ENCODE measurements at regions not wholly inside any gene's neighbourhood (a gene's known extent, or its start where the extent isn't known, plus 50 kb on each side); places are given as distances from the start of the nearest gene placed in this dataset.

GRCh38 chr11:121721448-121721847 lies 268.7 kb upstream of the SORL1-AS1 start:
- 96 to 99% (median 97%) methylated on average over 3 of the region's 3 CpGs for WGBS, 4 donors
- intact Hi-C loops (cut with DNase I), result no loop called here
- Histone ChIP-seq H3K36me3 (replicated peaks in 1 of 2) (no peaks in the 10 kb centered on the region), H3K27ac (no peak overlapping the region), H3K4me1 (replicated peaks in 1 of 2) (no peaks in the 10 kb centered on the region), H3K27me3 (no peaks in the 10 kb centered on the region), H3K9me3 (replicated peaks in 1 of 3) (no peaks in the 10 kb centered on the region), H3K4me3 (no peak overlapping the region)
- DNase-seq, result no peak
- no peak for TF ChIP-seq POLR2A (IDR thresholded peaks at IDR 0.05)
- TF ChIP-seq, protein P1, sequence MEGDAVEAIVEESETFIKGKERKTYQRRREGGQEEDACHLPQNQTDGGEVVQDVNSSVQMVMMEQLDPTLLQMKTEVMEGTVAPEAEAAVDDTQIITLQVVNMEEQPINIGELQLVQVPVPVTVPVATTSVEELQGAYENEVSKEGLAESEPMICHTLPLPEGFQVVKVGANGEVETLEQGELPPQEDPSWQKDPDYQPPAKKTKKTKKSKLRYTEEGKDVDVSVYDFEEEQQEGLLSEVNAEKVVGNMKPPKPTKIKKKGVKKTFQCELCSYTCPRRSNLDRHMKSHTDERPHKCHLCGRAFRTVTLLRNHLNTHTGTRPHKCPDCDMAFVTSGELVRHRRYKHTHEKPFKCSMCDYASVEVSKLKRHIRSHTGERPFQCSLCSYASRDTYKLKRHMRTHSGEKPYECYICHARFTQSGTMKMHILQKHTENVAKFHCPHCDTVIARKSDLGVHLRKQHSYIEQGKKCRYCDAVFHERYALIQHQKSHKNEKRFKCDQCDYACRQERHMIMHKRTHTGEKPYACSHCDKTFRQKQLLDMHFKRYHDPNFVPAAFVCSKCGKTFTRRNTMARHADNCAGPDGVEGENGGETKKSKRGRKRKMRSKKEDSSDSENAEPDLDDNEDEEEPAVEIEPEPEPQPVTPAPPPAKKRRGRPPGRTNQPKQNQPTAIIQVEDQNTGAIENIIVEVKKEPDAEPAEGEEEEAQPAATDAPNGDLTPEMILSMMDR (IDR thresholded peaks at IDR 0.05), result no peak

DNA sequence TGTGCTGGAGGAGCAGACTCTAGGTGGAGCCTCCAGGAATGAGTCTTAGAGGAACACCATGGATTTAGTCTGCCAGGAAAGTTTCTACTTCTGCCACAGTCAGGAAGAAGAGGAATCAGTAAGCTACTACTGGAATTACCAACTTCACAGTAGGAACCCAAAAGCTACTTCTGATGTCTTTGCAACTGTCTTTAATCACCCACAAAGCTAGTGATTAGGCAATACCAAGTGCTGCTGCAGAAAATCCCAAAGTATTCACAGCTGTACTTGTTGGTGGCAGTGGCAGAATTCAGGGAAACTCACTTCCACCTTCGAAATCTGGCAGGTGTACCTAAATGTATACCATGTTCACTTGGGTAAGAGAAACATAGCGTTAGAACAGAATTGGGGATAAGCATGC lies 264.5 kb upstream of the SORL1-AS1 start:
- intact Hi-C loops (cut with DNase I), result no loop called here
- no peak for DNase-seq
- H3K9me3 ChIP-seq (replicated peaks in 1 of 3), result no peaks in the 10 kb centered on the region
- H3K27me3 ChIP-seq, result no peaks in the 10 kb centered on the region
- H3K4me1 ChIP-seq (replicated peaks in 1 of 2), result no peaks in the 10 kb centered on the region
- 83 to 93% (median 87%) methylated on average over 2 of the region's 2 CpGs for WGBS, 4 donors
- TF ChIP-seq POLR2A (IDR thresholded peaks at IDR 0.05), result no peak
- TF ChIP-seq, protein P1 (IDR thresholded peaks at IDR 0.05), result no peak
- no peaks in the 10 kb centered on the region for H3K36me3 ChIP-seq (replicated peaks in 1 of 2)
- H3K4me3 ChIP-seq, result no peak overlapping the region
- no peak overlapping the region for H3K27ac ChIP-seq

GRCh38 chr11:121716060-121716459 lies 263.3 kb upstream of the SORL1-AS1 start:
- Histone ChIP-seq H3K36me3 (replicated peaks in 1 of 2) (no peaks in the 10 kb centered on the region), H3K27me3 (no peaks in the 10 kb centered on the region), H3K9me3 (replicated peaks in 1 of 3) (no peaks in the 10 kb centered on the region), H3K4me1 (replicated peaks in 1 of 2) (no peaks in the 10 kb centered on the region), H3K4me3 (no peak overlapping the region), H3K27ac (no peak overlapping the region)
- TF ChIP-seq, protein P1 (IDR thresholded peaks at IDR 0.05), result no peak
- DNase-seq, result no peak
- WGBS, 4 donors, result 85 to 90% (median 87%) methylated on average over 3 to 4 of the region's 4 CpGs
- intact Hi-C loops (cut with DNase I), result no loop called here

DNA sequence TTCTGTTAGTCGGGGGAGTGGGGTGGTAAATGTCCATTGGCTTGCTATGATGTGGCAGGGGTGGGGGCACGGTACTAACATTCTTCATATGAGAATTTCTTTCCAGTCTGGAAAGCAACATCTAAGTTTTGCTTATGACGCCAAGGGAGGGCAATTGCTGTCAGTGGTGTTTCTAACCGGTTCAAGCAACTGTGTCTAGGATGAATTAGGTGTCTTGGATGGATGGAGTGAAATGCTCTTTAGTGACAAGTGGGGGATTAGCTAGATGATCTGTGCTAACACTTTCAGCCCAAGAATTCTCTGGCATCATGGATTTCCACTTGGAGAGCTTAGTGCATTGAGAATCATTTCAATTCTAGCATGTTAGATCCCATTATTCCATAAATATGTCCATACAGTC lies 262.6 kb upstream of the SORL1-AS1 start:
- WGBS, 4 donors, result 78 to 83% (median 79%) methylated on average over 4 of the region's 4 CpGs
- no peak overlapping the region for H3K27ac ChIP-seq
- no peak for DNase-seq
- H3K9me3 ChIP-seq (replicated peaks in 1 of 3), result no peaks in the 10 kb centered on the region
- intact Hi-C loops (cut with DNase I), result no loop called here
- no peaks in the 10 kb centered on the region for H3K27me3 ChIP-seq
- no peaks in the 10 kb centered on the region for H3K36me3 ChIP-seq (replicated peaks in 1 of 2)
- TF ChIP-seq, protein P1 (IDR thresholded peaks at IDR 0.05), result no peak
- TF ChIP-seq POLR2A (IDR thresholded peaks at IDR 0.05), result no peak
- no peaks in the 10 kb centered on the region for H3K4me1 ChIP-seq (replicated peaks in 1 of 2)
- no peak overlapping the region for H3K4me3 ChIP-seq

All from adrenal gland (tissue), 9 donors.